CD14-positive monocyte (primary cell): ENCODE measurements at regions not wholly inside any gene's neighbourhood (a gene's known extent, or its start where the extent isn't known, plus 50 kb on each side); places are given as distances from the start of the nearest gene placed in this dataset.

Experiments
- DNase-seq, 3 donors: peaks; one replicate each; pipeline ENCODE4 v3.0.0-alpha.2; 2011 to 2022
- H2AFZ ChIP-seq: 2 replicates; pipeline ENCODE4 v1.6.0; 2012; ENCODE audit warnings: mild to moderate bottlenecking, low read depth, low read length, inconsistent platforms; ENCODE audit not compliant: insufficient read depth, poor library complexity, severe bottlenecking
- H3K27ac ChIP-seq, 2 donors: 1 replicate in 1 of 2; 2 replicates in 1 of 2; pipeline ENCODE4 v1.5.1; 2012 to 2013; ENCODE audit warnings: low read length in 2 of 2, control low read depth in 1 of 2, inconsistent platforms in 1 of 2, low read depth in 1 of 2, mild to moderate bottlenecking in 1 of 2
- H3K27me3 ChIP-seq, 2 donors: one replicate each; pipeline versions ENCODE4 v1.6.0 to v1.6.1; 2011 to 2013; ENCODE audit warnings: low read length in 2 of 2; ENCODE audit not compliant: control insufficient read depth in 2 of 2, insufficient read depth in 2 of 2
- H3K36me3 ChIP-seq, 2 donors: replicated peaks in 1 of 2; 1 replicate in 1 of 2; 2 replicates in 1 of 2; pipeline versions ENCODE4 v1.5.1 to v1.6.1; 2012 to 2013; ENCODE audit warnings: low read length in 2 of 2, control low read depth in 1 of 2, inconsistent platforms in 1 of 2, mild to moderate bottlenecking in 1 of 2; ENCODE audit not compliant: insufficient read depth in 2 of 2, control insufficient read depth in 1 of 2
- H3K4me1 ChIP-seq, 2 donors: 1 replicate in 1 of 2; 2 replicates in 1 of 2; pipeline versions ENCODE4 v1.5.1 to v1.6.1; 2012 to 2013; ENCODE audit warnings: low read length in 2 of 2, control low read depth in 1 of 2, inconsistent platforms in 1 of 2, mild to moderate bottlenecking in 1 of 2, moderate library complexity in 1 of 2; ENCODE audit not compliant: insufficient read depth in 2 of 2, control insufficient read depth in 1 of 2
- H3K4me2 ChIP-seq: replicated peaks from 2 replicates; pipeline ENCODE3; 2012; ENCODE audit warnings: low read length, moderate library complexity, mild to moderate bottlenecking; ENCODE audit not compliant: poor library complexity, severe bottlenecking; ENCODE audit errors: extremely low read depth
- H3K4me3 ChIP-seq, 3 experiments: fragments of 200-600 bp in 1 of 3; sonication (generic) in 1 of 3; replicated peaks in 1 of 3; 1 replicate in 2 of 3; 2 replicates in 1 of 3; pipeline ENCODE4 v1.5.1; 2011 to 2013; ENCODE audit warnings: low read length in 3 of 3, mild to moderate bottlenecking in 3 of 3, control low read depth in 2 of 3, low read depth in 2 of 3, inconsistent platforms in 1 of 3, moderate library complexity in 1 of 3
- H3K79me2 ChIP-seq: 2 replicates; pipeline ENCODE4 v1.6.0; 2012; ENCODE audit warnings: mild to moderate bottlenecking, control low read depth, inconsistent platforms, low read length, moderate library complexity; ENCODE audit not compliant: insufficient read depth
- H3K9ac ChIP-seq: 2 replicates; pipeline ENCODE4 v1.6.0; 2017; ENCODE audit warnings: low read length, mild to moderate bottlenecking; ENCODE audit not compliant: insufficient read depth, poor library complexity, severe bottlenecking
- H3K9me3 ChIP-seq, 2 donors: replicated peaks in 1 of 2; 1 replicate in 1 of 2; 2 replicates in 1 of 2; pipeline versions ENCODE4 v1.5.1 to v1.6.1; 2012 to 2013; ENCODE audit warnings: low read length in 2 of 2, control low read depth in 1 of 2; ENCODE audit not compliant: control insufficient read depth in 1 of 2, insufficient read depth in 1 of 2
- H4K20me1 ChIP-seq: 2 replicates; pipeline ENCODE4 v1.6.0; 2012; ENCODE audit warnings: mild to moderate bottlenecking, low read length, control low read depth, moderate library complexity; ENCODE audit not compliant: insufficient read depth
- H3K27ac Mint-ChIP-seq, 7 donors: one replicate each; pipeline ENCODE4 v1.8.0; 2020; ENCODE audit warnings: mild to moderate bottlenecking in 7 of 7, mixed read lengths in 7 of 7, moderate library complexity in 6 of 7, inconsistent platforms in 2 of 7
- H3K27me3 Mint-ChIP-seq, 3 donors: one replicate each; pipeline ENCODE4 v1.8.0; 2021 to 2022; ENCODE audit warnings: low read depth in 3 of 3, mild to moderate bottlenecking in 3 of 3, mixed read lengths in 3 of 3, moderate library complexity in 3 of 3, inconsistent platforms in 1 of 3
- H3K36me3 Mint-ChIP-seq, 2 donors: one replicate each; pipeline ENCODE4 v1.8.0; 2020; ENCODE audit warnings: mixed read lengths in 2 of 2, inconsistent platforms in 1 of 2, mild to moderate bottlenecking in 1 of 2
- H3K4me1 Mint-ChIP-seq: one replicate; pipeline ENCODE4 v1.8.0; 2020; ENCODE audit warnings: mild to moderate bottlenecking, mixed read lengths
- H3K4me3 Mint-ChIP-seq, 2 donors: one replicate each; pipeline ENCODE4 v1.8.0; 2020; ENCODE audit warnings: mild to moderate bottlenecking in 2 of 2, mixed read lengths in 2 of 2, moderate library complexity in 1 of 2
- H3K9me3 Mint-ChIP-seq, 7 donors: one replicate each; pipeline ENCODE4 v1.8.0; 2020 to 2022; ENCODE audit warnings: mixed read lengths in 7 of 7, mild to moderate bottlenecking in 6 of 7, moderate library complexity in 6 of 7, inconsistent platforms in 2 of 7
- CTCF ChIP-seq: fragments of 200-600 bp; IDR thresholded peaks from one replicate; pipeline ENCODE4 v1.8.0; 2022; ENCODE audit warnings: antibody characterized with exemption, mild to moderate bottlenecking
- WGBS: methylation state at CpG from one replicate; pipeline ENCODE4 v1.1.5; 2013; ENCODE audit warnings: missing lambda C conversion rate; ENCODE audit not compliant: insufficient coverage; 5-methylcytosine and 5-hydroxymethylcytosine counted together
- intact Hi-C, 2 donors: fragments of 100-400 bp; cut with micrococcal nuclease; formaldehyde crosslinking; loops; one replicate each; pipeline versions ENCODE4 v1.15.0 to v1.15.1; 2023

GRCh38 chr2:242063436-242063835 lies 193.9 kb downstream of the RTP5 start:
- H3K4me2 ChIP-seq: no peak overlapping the region
- WGBS: no CpG with 5 or more reads among the region's 2 CpGs

GRCh38 chr2:242063850-242064249 lies 194.3 kb downstream of the RTP5 start:
- Histone ChIP-seq H3K9me3 (peaks cover 4% of the 10 kb centered on the region in 2 donors), H3K27me3 (peaks cover 0 to 4% of the 10 kb centered on the region in 2 donors), H2AFZ (no peak overlapping the region), H3K4me1 (no peaks in the 10 kb centered on the region), H3K79me2 (no peaks in the 10 kb centered on the region), H3K4me2 (no peak overlapping the region), H4K20me1 (no peaks in the 10 kb centered on the region), H3K27ac (no peak overlapping the region), H3K36me3 (no peaks in the 10 kb centered on the region), H3K9ac (no peak overlapping the region), H3K4me3 (no peak overlapping the region)
- Mint-ChIP-seq H3K4me1 (no peaks in the 10 kb centered on the region), H3K27ac (peak overlapping the region in 1 of 7 donors; percentile 11), H3K36me3 (no peaks in the 10 kb centered on the region), H3K4me3 (no peak overlapping the region), H3K9me3 (peaks cover 5 to 18% (median 12%) of the 10 kb centered on the region in 7 donors), H3K27me3 (peaks cover 15 to 37% (median 22%) of the 10 kb centered on the region in 3 donors)
- DNase-seq: no peak
- WGBS: 96% methylated on average over 7 of the region's 7 CpGs
- intact Hi-C loops: no loop called here
- no peak for TF ChIP-seq CTCF

More at GRCh38 chr2:242063436-242063835, 193.9 kb downstream of the RTP5 start:
- no peak overlapping the region for H3K4me3 Mint-ChIP-seq
- peaks cover 17 to 38% (median 21%) of the 10 kb centered on the region in 3 donors for H3K27me3 Mint-ChIP-seq
- peak overlapping the region in 1 of 7 donors; percentile 11 for H3K27ac Mint-ChIP-seq
- Histone ChIP-seq H3K27me3 (peaks cover 0 to 4% of the 10 kb centered on the region in 2 donors), H3K36me3 (no peaks in the 10 kb centered on the region), H3K79me2 (no peaks in the 10 kb centered on the region), H3K4me3 (no peak overlapping the region), H3K9ac (no peak overlapping the region), H4K20me1 (no peaks in the 10 kb centered on the region), H3K27ac (no peak overlapping the region), H2AFZ (no peak overlapping the region), H3K9me3 (peaks cover 4% of the 10 kb centered on the region in 2 donors), H3K4me1 (no peaks in the 10 kb centered on the region)
- no peak for DNase-seq
- no peaks in the 10 kb centered on the region for H3K36me3 Mint-ChIP-seq
- peaks cover 5 to 18% (median 11%) of the 10 kb centered on the region in 7 donors for H3K9me3 Mint-ChIP-seq
- TF ChIP-seq CTCF: no peak
- no peaks in the 10 kb centered on the region for H3K4me1 Mint-ChIP-seq
- intact Hi-C loops: no loop called here
